ENCODE measurements at regions not wholly inside any gene's neighbourhood (a gene's known extent, or its start where the extent isn't known, plus 50 kb on each side); places are given as distances from the start of the nearest gene placed in this dataset.

- TF ChIP-seq JUND (IDR thresholded peaks at IDR 0.05; ENCODE audit: borderline replicate concordance, low read depth, low read length) (no peak), JUND (tag; IDR thresholded peaks at IDR 0.05; ENCODE audit: borderline replicate concordance, low read depth, low read length) (no peak), CTCF (IDR thresholded peaks at IDR 0.05 in 2 of 3, conservative IDR thresholded peaks at IDR 0.05 in 1 of 3; ENCODE audit: insufficient read depth in 2 of 3, low read depth in 1 of 3, low read length in 3 of 3) (no peak), ZNF668 (CRISPR knock-in tag; IDR thresholded peaks at IDR 0.05) (no peak), SMARCB1 (IDR thresholded peaks at IDR 0.05; ENCODE audit: insufficient read length, low read depth) (no peak), COPS2 (conservative IDR thresholded peaks at IDR 0.05) (no peak), GABPA (tag; conservative IDR thresholded peaks at IDR 0.05; ENCODE audit: low read depth) (no peak)
Observed at GRCh38 chr5:56588131-56588487, 227.2 kb upstream of the MAP3K1 start.

All from K562 (cell line).